Ectodermal cell (in vitro differentiated cells): ENCODE measurements at regions not wholly inside any gene's neighbourhood (a gene's known extent, or its start where the extent isn't known, plus 50 kb on each side); places are given as distances from the start of the nearest gene placed in this dataset.

ENCODE experiments used
- H3K27ac ChIP-seq: 2 replicates; pipeline ENCODE4 v1.7.0; 2013; ENCODE audit warnings: mild to moderate bottlenecking, low read depth, low read length; ENCODE audit not compliant: insufficient read depth, poor library complexity, severe bottlenecking
- H3K27me3 ChIP-seq: 2 replicates; pipeline ENCODE4 v1.7.0; 2013; ENCODE audit warnings: mild to moderate bottlenecking, low read length; ENCODE audit not compliant: insufficient read depth, control insufficient read depth, poor library complexity, severe bottlenecking
- H3K36me3 ChIP-seq: one replicate; pipeline ENCODE4 v1.7.0; 2013; ENCODE audit warnings: low read length; ENCODE audit not compliant: control insufficient read depth, insufficient read depth
- H3K4me1 ChIP-seq: one replicate; pipeline ENCODE4 v1.7.0; 2013; ENCODE audit warnings: low read length; ENCODE audit not compliant: control insufficient read depth, insufficient read depth
- H3K4me3 ChIP-seq: 2 replicates; pipeline ENCODE4 v1.7.0; 2013; ENCODE audit warnings: low read depth, low read length, control low read depth; ENCODE audit not compliant: insufficient read depth
- H3K9me3 ChIP-seq: 2 replicates; pipeline ENCODE4 v1.7.0; 2013; ENCODE audit warnings: mild to moderate bottlenecking, low read length, moderate library complexity; ENCODE audit not compliant: control insufficient read depth
- WGBS, 2 experiments: methylation state at CpG; one replicate each; pipeline ENCODE4 v1.1.7; 2013; ENCODE audit warnings: missing lambda C conversion rate in 2 of 2; 5-methylcytosine and 5-hydroxymethylcytosine counted together

- Histone ChIP-seq H3K4me3 (no peak overlapping the region), H3K27me3 (no peaks in the 10 kb centered on the region), H3K27ac (peak overlapping the region; percentile 52), H3K9me3 (no peaks in the 10 kb centered on the region), H3K4me1 (peaks cover 20% of the 10 kb centered on the region), H3K36me3 (no peaks in the 10 kb centered on the region)
- WGBS, 2 experiments = 50 to 57% methylated on average over 13 of the region's 13 CpGs
These were observed 442.4 kb downstream of the TYW1 start for GRCh38 chr7:67438913-67439505.

- Histone ChIP-seq H3K36me3 (no peaks in the 10 kb centered on the region), H3K9me3 (no peaks in the 10 kb centered on the region), H3K27ac (no peak overlapping the region), H3K27me3 (no peaks in the 10 kb centered on the region), H3K4me1 (peaks cover 20% of the 10 kb centered on the region), H3K4me3 (no peak overlapping the region)
- WGBS, 2 experiments = 75 to 77% methylated on average over 2 of the region's 2 CpGs
These were observed 443.7 kb downstream of the TYW1 start for GRCh38 chr7:67440321-67440720.

GRCh38 chr7:67445728-67446127 is 449.1 kb downstream of the TYW1 start:
- no peaks in the 10 kb centered on the region for H3K36me3 ChIP-seq
- no peak overlapping the region for H3K4me3 ChIP-seq

GRCh38 chr7:67447297-67447696 is 450.7 kb downstream of the TYW1 start:
- Histone ChIP-seq H3K36me3 (no peaks in the 10 kb centered on the region), H3K27ac (no peak overlapping the region), H3K9me3 (no peaks in the 10 kb centered on the region), H3K27me3 (no peaks in the 10 kb centered on the region), H3K4me3 (no peak overlapping the region), H3K4me1 (no peaks in the 10 kb centered on the region)

More at GRCh38 chr7:67445728-67446127, 449.1 kb downstream of the TYW1 start:
- Histone ChIP-seq H3K4me1 (no peaks in the 10 kb centered on the region), H3K9me3 (no peaks in the 10 kb centered on the region), H3K27me3 (no peaks in the 10 kb centered on the region), H3K27ac (no peak overlapping the region)
- 79% methylated on average over 3 of the region's 4 CpGs for WGBS, 2 experiments

GRCh38 chr7:67448271-67448670 is 451.6 kb downstream of the TYW1 start:
- Histone ChIP-seq H3K27me3 (no peaks in the 10 kb centered on the region), H3K4me1 (no peaks in the 10 kb centered on the region), H3K27ac (no peak overlapping the region), H3K4me3 (no peak overlapping the region), H3K36me3 (no peaks in the 10 kb centered on the region), H3K9me3 (no peaks in the 10 kb centered on the region)
- WGBS, 2 experiments = 88 to 92% methylated on average over 1 of the region's 1 CpG

GRCh38 chr7:67450171-67450570 is 453.5 kb downstream of the TYW1 start:
- 88 to 91% methylated on average over 2 to 3 of the region's 3 CpGs for WGBS, 2 experiments
- no peak overlapping the region for H3K27ac ChIP-seq
- no peaks in the 10 kb centered on the region for H3K27me3 ChIP-seq
- H3K4me1 ChIP-seq = peaks cover 4% of the 10 kb centered on the region
- H3K9me3 ChIP-seq = no peaks in the 10 kb centered on the region
- H3K36me3 ChIP-seq = no peaks in the 10 kb centered on the region
- no peak overlapping the region for H3K4me3 ChIP-seq

- Histone ChIP-seq H3K36me3 (no peaks in the 10 kb centered on the region), H3K4me3 (no peak overlapping the region), H3K27me3 (no peaks in the 10 kb centered on the region), H3K4me1 (peaks cover 4% of the 10 kb centered on the region), H3K27ac (no peak overlapping the region), H3K9me3 (no peaks in the 10 kb centered on the region)
- WGBS, 2 experiments = 95 to 96% methylated on average over 9 of the region's 9 CpGs
These were observed 454.7 kb downstream of the TYW1 start for GRCh38 chr7:67451306-67451705.

GRCh38 chr7:67452516-67453026 is 455.9 kb downstream of the TYW1 start:
- Histone ChIP-seq H3K27ac (no peak overlapping the region), H3K9me3 (no peaks in the 10 kb centered on the region), H3K4me3 (no peak overlapping the region), H3K4me1 (peaks cover 4% of the 10 kb centered on the region), H3K27me3 (no peaks in the 10 kb centered on the region), H3K36me3 (no peaks in the 10 kb centered on the region)
- WGBS, 2 experiments = 95% methylated on average over 6 of the region's 6 CpGs

- H3K27ac ChIP-seq = no peak overlapping the region
- H3K36me3 ChIP-seq = no peaks in the 10 kb centered on the region
- H3K4me3 ChIP-seq = no peak overlapping the region
- no peaks in the 10 kb centered on the region for H3K9me3 ChIP-seq
- no peaks in the 10 kb centered on the region for H3K27me3 ChIP-seq
- peaks cover 4% of the 10 kb centered on the region for H3K4me1 ChIP-seq
- WGBS, 2 experiments = 87 to 89% methylated on average over 15 to 16 of the region's 16 CpGs
These were observed 457.1 kb downstream of the TYW1 start for GRCh38 chr7:67453580-67454380.

- peaks cover 4% of the 10 kb centered on the region for H3K4me1 ChIP-seq
- no peak overlapping the region for H3K4me3 ChIP-seq
- no peaks in the 10 kb centered on the region for H3K9me3 ChIP-seq
- H3K36me3 ChIP-seq = no peaks in the 10 kb centered on the region
- WGBS, 2 experiments = 68 to 85% methylated on average over 1 of the region's 1 CpG
- no peaks in the 10 kb centered on the region for H3K27me3 ChIP-seq
- no peak overlapping the region for H3K27ac ChIP-seq
These were observed 458.9 kb downstream of the TYW1 start for GRCh38 chr7:67455508-67455907.
